NCI-H1092 (cell line): ENCODE measurements at regions not wholly inside any gene's neighbourhood (a gene's known extent, or its start where the extent isn't known, plus 50 kb on each side); places are given as distances from the start of the nearest gene placed in this dataset.

Experiments
- DNase-seq: peaks from one replicate; lab custom pipeline; 2025; lab: John Stamatoyannopoulos, UW

GRCh38 chr5:133905424-133905823 lies 63.0 kb downstream of the C5orf15 start:
- DNase-seq: no peak

- no peak for DNase-seq
These were observed 63.8 kb downstream of the C5orf15 start for GRCh38 chr5:133904641-133905040.

- no peak for DNase-seq
These were observed 65.8 kb downstream of the C5orf15 start for GRCh38 chr5:133902511-133903118.

GRCh38 chr5:133900534-133901270 lies 67.7 kb downstream of the C5orf15 start:
- no peak for DNase-seq

- no peak for DNase-seq
These were observed 68.9 kb downstream of the C5orf15 start for GRCh38 chr5:133899506-133899905.

- DNase-seq: no peak
These were observed 70.0 kb downstream of the C5orf15 start for GRCh38 chr5:133898440-133898839.

- no peak for DNase-seq
These were observed 71.0 kb downstream of the C5orf15 start for GRCh38 chr5:133897431-133897830.

- no peak for DNase-seq
These were observed 71.6 kb downstream of the C5orf15 start for GRCh38 chr5:133896873-133897272.

GRCh38 chr5:133895979-133896845 lies 72.2 kb downstream of the C5orf15 start:
- no peak for DNase-seq

- DNase-seq: no peak
These were observed 74.3 kb downstream of the C5orf15 start for GRCh38 chr5:133894143-133894542.

GRCh38 chr5:133892774-133893173 lies 75.7 kb downstream of the C5orf15 start:
- DNase-seq: no peak

GRCh38 chr5:133892306-133892705 lies 76.1 kb downstream of the C5orf15 start:
- DNase-seq: no peak

- no peak for DNase-seq
These were observed 77.0 kb downstream of the C5orf15 start for GRCh38 chr5:133891390-133891789.

- DNase-seq: no peak
These were observed 77.6 kb downstream of the C5orf15 start for GRCh38 chr5:133890776-133891280.

GRCh38 chr5:133890314-133890713 lies 78.1 kb downstream of the C5orf15 start:
- no peak for DNase-seq

- DNase-seq: no peak
These were observed 79.0 kb downstream of the C5orf15 start for GRCh38 chr5:133889271-133889905.

GRCh38 chr5:133888625-133888991 lies 79.8 kb downstream of the C5orf15 start:
- DNase-seq: no peak

GRCh38 chr5:133885566-133885965 lies 82.9 kb downstream of the C5orf15 start:
- DNase-seq: no peak

GRCh38 chr5:133884569-133885311 lies 83.7 kb downstream of the C5orf15 start:
- DNase-seq: peak; percentile 45

- DNase-seq: no peak
These were observed 84.5 kb downstream of the C5orf15 start for GRCh38 chr5:133883916-133884315.

- DNase-seq: no peak
These were observed 85.6 kb downstream of the C5orf15 start for GRCh38 chr5:133882846-133883245.

GRCh38 chr5:133882389-133882695 lies 86.1 kb downstream of the C5orf15 start:
- no peak for DNase-seq
